Medulla oblongata (tissue), 1 donor: ENCODE measurements at regions not wholly inside any gene's neighbourhood (a gene's known extent, or its start where the extent isn't known, plus 50 kb on each side); places are given as distances from the start of the nearest gene placed in this dataset.
"Not testable (repeated sequence)": the region's sequence is repeated elsewhere in the genome, so short reads cannot be mapped to it uniquely, and the experiment has no call there.

Source experiments
- DNase-seq: peaks from one replicate; pipeline ENCODE4 v3.0.0-alpha.2; 2015; ENCODE audit errors: extremely low spot score

GRCh38 chr12:89884416-89884898 is 175.8 kb upstream of the ATP2B1 start:
- no peak for DNase-seq

GRCh38 chr12:89883630-89884389 is 175.2 kb upstream of the ATP2B1 start:
- peak; percentile 43 for DNase-seq

GRCh38 chr12:89882792-89883191 is 174.2 kb upstream of the ATP2B1 start:
- no peak for DNase-seq

GRCh38 chr12:89882050-89882449 is 173.4 kb upstream of the ATP2B1 start:
- peak; percentile 16 for DNase-seq

- no peak for DNase-seq
Observed at GRCh38 chr12:89880690-89881350, 172.2 kb upstream of the ATP2B1 start.

GRCh38 chr12:89879766-89880165 is 171.1 kb upstream of the ATP2B1 start:
- DNase-seq = no peak

- no peak for DNase-seq
Observed at GRCh38 chr12:89878950-89879349, 170.3 kb upstream of the ATP2B1 start.

- no peak for DNase-seq
Observed at GRCh38 chr12:89878327-89878726, 169.7 kb upstream of the ATP2B1 start.

GRCh38 chr12:89877671-89878070 is 169.0 kb upstream of the ATP2B1 start:
- DNase-seq = no peak

GRCh38 chr12:89877136-89877535 is 168.5 kb upstream of the ATP2B1 start:
- DNase-seq = no peak

GRCh38 chr12:89875809-89876208 is 167.2 kb upstream of the ATP2B1 start:
- DNase-seq = no peak

GRCh38 chr12:89875225-89875624 is 166.6 kb upstream of the ATP2B1 start:
- DNase-seq = no peak

- DNase-seq = no peak
Observed at GRCh38 chr12:89874146-89874545, 165.5 kb upstream of the ATP2B1 start.

GRCh38 chr12:89873745-89874144 is 165.1 kb upstream of the ATP2B1 start:
- no peak for DNase-seq

GRCh38 chr12:89872922-89873630 is 164.4 kb upstream of the ATP2B1 start:
- no peak for DNase-seq

- DNase-seq = no peak
Observed at GRCh38 chr12:89870413-89871184, 162.0 kb upstream of the ATP2B1 start.

- DNase-seq = not testable (repeated sequence)
Observed at GRCh38 chr12:89867611-89868010, 159.0 kb upstream of the ATP2B1 start.

- no peak for DNase-seq
Observed at GRCh38 chr12:89864411-89864810, 155.8 kb upstream of the ATP2B1 start.

GRCh38 chr12:89863968-89864367 is 155.3 kb upstream of the ATP2B1 start:
- peak; percentile 17 for DNase-seq

GRCh38 chr12:89863493-89863938 is 154.9 kb upstream of the ATP2B1 start:
- DNase-seq = peak; percentile 28
